Lower leg skin (tissue), 4 donors: ENCODE measurements at regions not wholly inside any gene's neighbourhood (a gene's known extent, or its start where the extent isn't known, plus 50 kb on each side); places are given as distances from the start of the nearest gene placed in this dataset.

Source experiments
- DNase-seq, 2 donors: peaks; one replicate each; pipeline ENCODE4 v3.0.0-alpha.2; 2019; ENCODE audit warnings: low spot score in 2 of 2
- H3K4me3 ChIP-seq: fragments of 200-600 bp; sonication (generic); 2 replicates; pipeline ENCODE4 v1.5.1; 2017; ENCODE audit warnings: mild to moderate bottlenecking, low read depth; ENCODE audit not compliant: poor library complexity, severe bottlenecking
- POLR2A ChIP-seq, 2 donors: fragments of 450-650 bp; IDR thresholded peaks; one replicate each; pipeline ENCODE4 v1.6.1; 2016 to 2017; ENCODE audit warnings: antibody characterized with exemption in 2 of 2, mild to moderate bottlenecking in 1 of 2, moderate library complexity in 1 of 2
- WGBS, 2 donors: methylation state at CpG; one replicate each; pipeline ENCODE4 v1.1.5; 2018; 5-methylcytosine and 5-hydroxymethylcytosine counted together
- intact Hi-C: fragments of 100-400 bp; cut with DNase I; formaldehyde crosslinking; loops from one replicate; pipeline ENCODE4 v1.15.0; 2023; ENCODE audit warnings: low total_unique reads
- TF ChIP-seq, protein P1 (sequence below), 3 donors: fragments of 450-650 bp; IDR thresholded peaks; one replicate each; pipeline ENCODE4 v1.5.1; 2016; ENCODE audit warnings: antibody characterized with exemption in 3 of 3, mild to moderate bottlenecking in 3 of 3, moderate library complexity in 2 of 3

- no peak for TF ChIP-seq POLR2A (IDR thresholded peaks at IDR 0.05)
- TF ChIP-seq, protein P1, sequence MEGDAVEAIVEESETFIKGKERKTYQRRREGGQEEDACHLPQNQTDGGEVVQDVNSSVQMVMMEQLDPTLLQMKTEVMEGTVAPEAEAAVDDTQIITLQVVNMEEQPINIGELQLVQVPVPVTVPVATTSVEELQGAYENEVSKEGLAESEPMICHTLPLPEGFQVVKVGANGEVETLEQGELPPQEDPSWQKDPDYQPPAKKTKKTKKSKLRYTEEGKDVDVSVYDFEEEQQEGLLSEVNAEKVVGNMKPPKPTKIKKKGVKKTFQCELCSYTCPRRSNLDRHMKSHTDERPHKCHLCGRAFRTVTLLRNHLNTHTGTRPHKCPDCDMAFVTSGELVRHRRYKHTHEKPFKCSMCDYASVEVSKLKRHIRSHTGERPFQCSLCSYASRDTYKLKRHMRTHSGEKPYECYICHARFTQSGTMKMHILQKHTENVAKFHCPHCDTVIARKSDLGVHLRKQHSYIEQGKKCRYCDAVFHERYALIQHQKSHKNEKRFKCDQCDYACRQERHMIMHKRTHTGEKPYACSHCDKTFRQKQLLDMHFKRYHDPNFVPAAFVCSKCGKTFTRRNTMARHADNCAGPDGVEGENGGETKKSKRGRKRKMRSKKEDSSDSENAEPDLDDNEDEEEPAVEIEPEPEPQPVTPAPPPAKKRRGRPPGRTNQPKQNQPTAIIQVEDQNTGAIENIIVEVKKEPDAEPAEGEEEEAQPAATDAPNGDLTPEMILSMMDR (IDR thresholded peaks at IDR 0.05): no peak
- 79 to 83% methylated on average over 5 of the region's 5 CpGs for WGBS, 2 donors
- no peak for DNase-seq
- H3K4me3 ChIP-seq: no peak overlapping the region
- intact Hi-C loops: no loop called here
Observed at GRCh38 chr10:30187010-30187409, 127.6 kb upstream of the JCAD start.

DNA sequence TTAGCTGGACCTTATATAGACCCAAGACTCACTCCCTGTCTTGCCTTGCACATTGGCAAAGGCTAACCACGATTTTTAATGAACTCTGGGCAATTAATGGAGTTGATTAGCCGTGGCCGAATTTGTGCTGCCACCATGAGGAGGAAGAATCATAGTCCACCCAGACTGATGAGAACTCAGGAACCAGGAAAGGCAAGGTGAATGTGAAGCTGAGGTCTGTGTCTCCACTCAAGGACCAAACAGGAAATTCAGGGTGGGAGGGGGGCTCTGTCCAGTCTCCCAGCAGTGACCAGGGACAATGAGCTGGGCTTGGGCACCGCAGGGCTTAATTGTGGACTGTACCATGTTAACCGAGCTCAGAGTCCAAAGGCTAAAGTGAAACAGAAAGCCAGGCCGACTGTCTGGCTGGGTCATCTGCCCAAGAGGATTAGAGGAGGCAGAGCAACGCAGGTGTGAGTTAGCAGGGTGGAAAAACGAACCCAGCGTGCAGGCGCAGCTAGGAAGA lies 127.0 kb upstream of the JCAD start:
- no peak overlapping the region for H3K4me3 ChIP-seq

DNA sequence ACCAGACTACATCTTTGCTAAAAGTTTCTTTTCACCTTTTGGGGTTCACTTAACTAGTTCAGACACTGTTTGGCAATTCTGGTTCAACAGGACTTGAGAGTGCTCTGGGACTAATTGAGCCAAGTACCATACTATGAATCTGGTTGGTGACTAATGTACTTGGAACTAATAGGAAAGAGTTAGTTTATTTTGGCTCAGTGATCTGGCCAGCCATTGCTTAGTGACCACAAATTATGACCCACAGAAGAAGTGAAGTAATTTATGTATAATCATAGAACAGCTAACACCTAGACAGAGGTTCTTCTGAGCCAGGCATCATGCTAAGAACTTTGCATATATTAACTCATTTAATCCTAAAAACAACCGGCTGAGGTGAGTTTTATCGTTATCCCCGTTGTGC lies 126.5 kb upstream of the JCAD start:
- 80 to 82% methylated on average over 3 of the region's 3 CpGs for WGBS, 2 donors
- no peak overlapping the region for H3K4me3 ChIP-seq
- intact Hi-C loops: no loop called here
- no peak for DNase-seq
- TF ChIP-seq, protein P1 (IDR thresholded peaks at IDR 0.05): no peak
- TF ChIP-seq POLR2A (IDR thresholded peaks at IDR 0.05): no peak

More for the DNA sequence above, 127.0 kb upstream of the JCAD start:
- WGBS, 2 donors: 65 to 80% methylated on average over 10 of the region's 10 CpGs
- TF ChIP-seq, protein P1 (IDR thresholded peaks at IDR 0.05): no peak
- TF ChIP-seq POLR2A (IDR thresholded peaks at IDR 0.05): no peak
- peak in 1 of 2 donors; percentile 71 for DNase-seq
- intact Hi-C loops: no loop called here

GRCh38 chr10:30185341-30185740 lies 126.0 kb upstream of the JCAD start:
- TF ChIP-seq, protein P1 (IDR thresholded peaks at IDR 0.05): no peak
- no peak for TF ChIP-seq POLR2A (IDR thresholded peaks at IDR 0.05)
- no peak for DNase-seq
- 94 to 100% methylated on average over 1 of the region's 1 CpG for WGBS, 2 donors
- intact Hi-C loops: no loop called here
- no peak overlapping the region for H3K4me3 ChIP-seq

- TF ChIP-seq POLR2A (IDR thresholded peaks at IDR 0.05): no peak
- TF ChIP-seq, protein P1 (IDR thresholded peaks at IDR 0.05): no peak
- peak in 1 of 2 donors; percentile 31 for DNase-seq
- intact Hi-C loops: no loop called here
- no peak overlapping the region for H3K4me3 ChIP-seq
- whole genome bisulfite sequencing, 2 donors: 83 to 86% methylated on average over 7 of the region's 7 CpGs
Observed at GRCh38 chr10:30184397-30185033, 125.1 kb upstream of the JCAD start.

DNA sequence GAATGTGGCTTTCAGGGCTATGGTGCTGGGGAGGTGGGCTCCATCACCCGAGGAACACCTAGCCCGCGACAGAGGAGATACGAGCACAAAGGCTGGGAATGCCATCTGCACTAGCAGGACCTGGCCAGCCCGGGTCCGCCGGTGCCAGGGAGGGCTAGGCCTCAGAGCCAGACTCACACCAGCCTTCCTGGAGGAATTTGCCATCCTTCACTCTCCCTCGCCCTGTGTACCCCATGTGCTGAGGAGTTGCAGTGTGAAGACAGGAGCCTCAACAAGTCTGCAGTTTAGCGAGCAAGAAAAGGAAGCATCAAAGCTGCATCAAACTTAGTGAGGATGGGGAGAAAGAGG lies 123.6 kb upstream of the JCAD start:
- no peak overlapping the region for H3K4me3 ChIP-seq
- no peak for DNase-seq
- TF ChIP-seq, protein P1 (IDR thresholded peaks at IDR 0.05): no peak
- no peak for TF ChIP-seq POLR2A (IDR thresholded peaks at IDR 0.05)
- 44 to 51% methylated on average over 8 to 9 of the region's 9 CpGs for WGBS, 2 donors
- intact Hi-C loops: no loop called here
